HepG2 (cell line): ENCODE measurements at regions not wholly inside any gene's neighbourhood (a gene's known extent, or its start where the extent isn't known, plus 50 kb on each side); places are given as distances from the start of the nearest gene placed in this dataset.

ENCODE experiments used
- ATAC-seq: fragments of 200-7000 bp; cut with Tn5 transposase; 3 replicates; pipeline ENCODE4 v1.9.1; 2020; ENCODE audit warnings: mild to moderate bottlenecking, moderate library complexity
- BruUV-seq: library from RNA; stranded (reverse); fragments of 400-500 nt; replicated peaks from 2 replicates; lab custom pipeline; 2021; lab: Mats Ljungman, UMichigan
- CTCF ChIA-PET: fragments of 300-600 bp; formaldehyde crosslinking; extraction: SDS; loops from one replicate; lab custom pipeline; 2021; ENCODE audit warnings: low total read pairs, inconsistent platforms, low intra/inter-chr PET ratio; lab: Yijun Ruan, JAX
- POLR2A ChIA-PET: fragments of 350-600 bp; sonication (Branson Sonifier 250); formaldehyde crosslinking; loops from one replicate; lab custom pipeline; 2020; ENCODE audit warnings: antibody characterized with exemption, inconsistent platforms; lab: Yijun Ruan, JAX
- DNase-seq: peaks from one replicate; pipeline ENCODE4 v3.0.0-alpha.2; 2015; ENCODE audit warnings: low spot score
- FAIRE-seq: peaks from 3 replicates; lab custom pipeline; 2011; peaks lifted over from hg19 to GRCh38; lab: Jason Lieb, UNC
- H2AFZ ChIP-seq: one replicate; pipeline ENCODE4 v1.6.1; 2011; ENCODE audit warnings: low read length, inconsistent platforms
- H3K27ac ChIP-seq: fragments of 300-600 bp; 3 replicates; pipeline ENCODE4 v1.8.0; 2011; ENCODE audit warnings: mixed run types, mild to moderate bottlenecking, mixed read lengths, low read length, inconsistent platforms; ENCODE audit not compliant: insufficient read depth; ENCODE audit errors: extremely low read length
- H3K27me3 ChIP-seq, 2 experiments: fragments of 200-600 bp in 1 of 2; 2 replicates in 1 of 2; 3 replicates in 1 of 2; pipeline versions ENCODE4 v1.6.0 to v1.8.0; 2011; ENCODE audit warnings: low read length in 2 of 2, mild to moderate bottlenecking in 2 of 2, moderate library complexity in 2 of 2, inconsistent platforms in 1 of 2; ENCODE audit not compliant: insufficient read depth in 2 of 2, control insufficient read depth in 1 of 2
- H3K36me3 ChIP-seq, 2 experiments: fragments of 200-600 bp in 1 of 2; replicated peaks in 1 of 2; 2 replicates in 1 of 2; 3 replicates in 1 of 2; pipeline versions ENCODE4 v1.5.1 to v1.8.0; 2011; ENCODE audit warnings: low read length in 2 of 2, inconsistent platforms in 1 of 2; ENCODE audit not compliant: insufficient read depth in 2 of 2, control insufficient read depth in 1 of 2
- H3K4me1 ChIP-seq: 2 replicates; pipeline ENCODE4 v1.5.1; 2012; ENCODE audit warnings: low read length, inconsistent platforms; ENCODE audit not compliant: insufficient read depth
- H3K4me2 ChIP-seq: 2 replicates; pipeline ENCODE4 v1.6.0; 2011; ENCODE audit warnings: low read depth, low read length, inconsistent platforms
- H3K4me3 ChIP-seq, 3 experiments: fragments of 200-600 bp in 1 of 3; sonication (generic), shearing (Covaris generic) in 1 of 3; replicated peaks in 1 of 3; 2 replicates each; pipeline ENCODE4 v1.5.1; 2011 to 2016; ENCODE audit warnings: low read length in 3 of 3, inconsistent platforms in 2 of 3, low read depth in 2 of 3, mild to moderate bottlenecking in 2 of 3, control low read depth in 1 of 3, mixed read lengths in 1 of 3; ENCODE audit not compliant: insufficient read depth in 1 of 3
- H3K79me2 ChIP-seq: one replicate; pipeline ENCODE4 v1.6.1; 2011; ENCODE audit warnings: low read length, inconsistent platforms; ENCODE audit not compliant: insufficient read depth
- H3K9ac ChIP-seq: 2 replicates; pipeline ENCODE4 v1.6.0; 2011; ENCODE audit warnings: mild to moderate bottlenecking, low read depth, low read length, inconsistent platforms; ENCODE audit not compliant: insufficient read depth
- H3K9me3 ChIP-seq: 2 replicates; pipeline ENCODE4 v1.5.1; 2012; ENCODE audit warnings: mild to moderate bottlenecking, low read length
- H4K20me1 ChIP-seq: 2 replicates; pipeline ENCODE4 v1.6.0; 2011; ENCODE audit warnings: inconsistent platforms, mild to moderate bottlenecking, low read length, moderate library complexity; ENCODE audit not compliant: insufficient read depth
- ARID3A ChIP-seq: IDR thresholded peaks from 2 replicates; pipeline ENCODE4 v1.6.1; 2012; ENCODE audit warnings: low read depth, low read length, improper control_type of control experiment
- ATF7-NPFF ChIP-seq: sonication (generic); formaldehyde crosslinking; IDR thresholded peaks from 2 replicates; pipeline ENCODE4 v1.8.1; 2023; ENCODE audit warnings: mild to moderate bottlenecking, low read depth, missing genetic modification reagents, moderate library complexity
- CENPT ChIP-seq: sonication (generic); formaldehyde crosslinking; IDR thresholded peaks from 2 replicates; pipeline ENCODE4 v1.8.0; 2022; ENCODE audit warnings: low read depth, mild to moderate bottlenecking, moderate library complexity, missing genetic modification reagents
- CHD2 ChIP-seq: IDR thresholded peaks from 2 replicates; pipeline ENCODE4 v1.6.1; 2011; ENCODE audit warnings: low read depth, low read length, improper control_type of control experiment
- EED ChIP-seq: sonication (generic); formaldehyde crosslinking; IDR thresholded peaks from 2 replicates; pipeline ENCODE4 v1.5.0; 2020; ENCODE audit warnings: mild to moderate bottlenecking, missing genetic modification reagents
- FLYWCH1 ChIP-seq: sonication (generic); formaldehyde crosslinking; IDR thresholded peaks from 2 replicates; pipeline ENCODE4 v1.8.1; 2023; ENCODE audit warnings: mild to moderate bottlenecking, missing genetic modification reagents
- HMGXB4 ChIP-seq, 2 experiments: sonication (generic) in 1 of 2; formaldehyde crosslinking in 1 of 2; IDR thresholded peaks; 2 replicates each; pipeline versions ENCODE4 v1.4.0 to v1.6.1; 2018 to 2020; ENCODE audit warnings: missing genetic modification reagents in 2 of 2, borderline replicate concordance in 1 of 2, low read depth in 1 of 2, mild to moderate bottlenecking in 1 of 2, missing biosample characterization in 1 of 2
- NONO ChIP-seq, 2 experiments: fragments of 450-650 bp in 1 of 2; sonication (generic) in 1 of 2; formaldehyde crosslinking in 1 of 2; IDR thresholded peaks in 1 of 2; conservative IDR thresholded peaks in 1 of 2; 2 replicates each; pipeline versions ENCODE4 v1.6.1 to v1.8.0; 2017 to 2022; ENCODE audit warnings: mild to moderate bottlenecking in 1 of 2, missing genetic modification reagents in 1 of 2, moderate library complexity in 1 of 2
- NR2C2 ChIP-seq: sonication (generic); formaldehyde crosslinking; IDR thresholded peaks from 2 replicates; pipeline ENCODE4 v1.4.0; 2020; ENCODE audit warnings: missing genetic modification reagents, mild to moderate bottlenecking, moderate library complexity, borderline replicate concordance
- NR2F2 ChIP-seq: IDR thresholded peaks from 2 replicates; pipeline ENCODE4 v1.6.1; 2012; ENCODE audit warnings: low read depth, inconsistent platforms, borderline replicate concordance
- PHF5A ChIP-seq: IDR thresholded peaks from one replicate; pipeline ENCODE4 v1.6.1; 2018; ENCODE audit warnings: low read depth, missing genetic modification reagents; ENCODE audit not compliant: unreplicated experiment
- PPARG ChIP-seq: conservative IDR thresholded peaks from 2 replicates; pipeline ENCODE4 v1.6.1; 2016; ENCODE audit warnings: missing biosample characterization, missing genetic modification reagents
- SAP130 ChIP-seq: IDR thresholded peaks from 2 replicates; pipeline ENCODE4 v1.6.1; 2016; ENCODE audit warnings: low read depth
- TMF1 ChIP-seq: sonication (generic); formaldehyde crosslinking; IDR thresholded peaks from 2 replicates; pipeline ENCODE4 v1.8.1; 2022; ENCODE audit warnings: low read depth, missing genetic modification reagents
- ZNF431 ChIP-seq: sonication (generic); formaldehyde crosslinking; IDR thresholded peaks from 2 replicates; pipeline ENCODE4 v1.9.0; 2022; ENCODE audit warnings: missing genetic modification reagents, low read depth, mild to moderate bottlenecking, borderline replicate concordance
- ZNF530 ChIP-seq: sonication (generic); formaldehyde crosslinking; IDR thresholded peaks from 2 replicates; pipeline ENCODE4 v1.5.0; 2020; ENCODE audit warnings: low read depth, mild to moderate bottlenecking, missing genetic modification reagents
- ZNF598 ChIP-seq: sonication (generic); formaldehyde crosslinking; IDR thresholded peaks from 2 replicates; pipeline ENCODE4 v1.5.1; 2020; ENCODE audit warnings: mild to moderate bottlenecking, missing genetic modification reagents, borderline replicate concordance
- ZNF773 ChIP-seq: sonication (generic); formaldehyde crosslinking; IDR thresholded peaks from 2 replicates; pipeline ENCODE4 v1.4.0; 2020; ENCODE audit warnings: missing genetic modification reagents, borderline replicate concordance
- WGBS: methylation state at CpG from one replicate; pipeline ENCODE4 v1.1.6; 2017; ENCODE audit warnings: low lambda C conversion rate; 5-methylcytosine and 5-hydroxymethylcytosine counted together
- in situ Hi-C: cut with HindIII; loops from 2 replicates; pipeline ENCODE4 v1.10.0; 2017; ENCODE audit warnings: low pct_unique_long_range_greater_than_20kb; ENCODE audit not compliant: extremely low pct_ligation_motif_present
- intact Hi-C: fragments of 100-400 bp; cut with micrococcal nuclease; formaldehyde crosslinking; loops from one replicate; pipeline ENCODE4 v1.10.0; 2022; ENCODE audit not compliant: unreplicated experiment

- no peaks in the 10 kb centered on the region for H3K36me3 ChIP-seq
- H4K20me1 ChIP-seq = no peaks in the 10 kb centered on the region
- no peaks in the 10 kb centered on the region for H3K9me3 ChIP-seq
- no peak overlapping the region for H3K27ac ChIP-seq
- BruUV-seq = no TSS peak
- intact Hi-C loops (no loop called here), in situ Hi-C loops (no loop called here)
- ATAC-seq (no peak), DNase-seq (no peak), FAIRE-seq (no peak)
- no peaks in the 10 kb centered on the region for H3K4me1 ChIP-seq
- ChIA-PET POLR2A (no interaction called here), CTCF (no interaction called here)
- TF ChIP-seq PPARG (no peak), CHD2 (no peak), NR2F2 (no peak), PHF5A (CRISPR knock-in tag) (no peak), ARID3A (no peak), NR2C2 (CRISPR knock-in tag) (no peak), NONO (IDR thresholded peaks at IDR 0.05) (no peak), NONO (CRISPR knock-in tag; conservative IDR thresholded peaks at IDR 0.05) (no peak), HMGXB4 (CRISPR knock-in tag; IDR thresholded peaks at IDR 0.05; ENCODE audit: borderline replicate concordance in 1 of 2, low read depth in 1 of 2) (no peak), ZNF431 (CRISPR knock-in tag) (no peak), CENPT (CRISPR knock-in tag) (no peak), EED (CRISPR knock-in tag) (no peak), ZNF530 (CRISPR knock-in tag) (no peak), ATF7-NPFF (CRISPR knock-in tag) (no peak), ZNF773 (no peak), TMF1 (CRISPR knock-in tag) (no peak), SAP130 (no peak), FLYWCH1 (CRISPR knock-in tag) (no peak), ZNF598 (no peak)
- H3K79me2 ChIP-seq = no peaks in the 10 kb centered on the region
- no peaks in the 10 kb centered on the region for H3K27me3 ChIP-seq
- H3K4me3 ChIP-seq = no peak overlapping the region
- no peak overlapping the region for H3K9ac ChIP-seq
- WGBS = 0% methylated on average over 1 of the region's 2 CpGs
- no peak overlapping the region for H3K4me2 ChIP-seq
- no peak overlapping the region for H2AFZ ChIP-seq
Observed at GRCh38 chrX:63284659-63285058, 66.5 kb downstream of the SPIN4 start.
